ENCODE measurements at regions not wholly inside any gene's neighbourhood (a gene's known extent, or its start where the extent isn't known, plus 50 kb on each side); places are given as distances from the start of the nearest gene placed in this dataset.

DNA sequence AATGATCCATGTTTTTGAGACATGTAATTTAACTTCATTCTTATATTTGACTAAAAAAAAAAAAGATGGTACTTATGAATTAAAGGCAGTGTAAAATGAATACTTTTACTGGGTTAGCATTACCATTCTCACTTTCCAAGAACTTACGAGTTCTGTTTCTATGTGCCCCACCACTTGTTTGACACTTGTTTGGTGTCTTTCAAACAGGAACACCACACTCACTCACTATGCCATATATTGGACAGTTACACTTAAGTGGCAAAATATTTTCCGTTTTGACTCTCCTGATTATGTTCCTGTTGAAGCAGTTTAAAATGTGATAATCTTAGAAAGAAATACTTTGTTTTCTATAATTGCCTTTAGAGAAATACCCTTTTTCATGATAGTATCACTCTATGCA, 56.6 kb upstream of the ATXN7L3B start:
- H4K20me1 ChIP-seq (ENCODE audit: control insufficient read depth, extremely low read depth, insufficient read depth, low read length), result no peaks in the 10 kb centered on the region
- DNase-seq (ENCODE audit: low read depth, low spot score) (no peak), FAIRE-seq (no peak)
- no peak overlapping the region for H3K4me3 ChIP-seq (ENCODE audit: control insufficient read depth in 2 of 3, extremely low read depth in 1 of 3, insufficient read depth in 2 of 3, low read depth in 1 of 3, low read length in 3 of 3)
- H3K36me3 ChIP-seq (ENCODE audit: control insufficient read depth in 2 of 2, extremely low read depth in 1 of 2, insufficient read depth in 2 of 2, low read length in 2 of 2), result no peaks in the 10 kb centered on the region
- TF ChIP-seq, protein P1, sequence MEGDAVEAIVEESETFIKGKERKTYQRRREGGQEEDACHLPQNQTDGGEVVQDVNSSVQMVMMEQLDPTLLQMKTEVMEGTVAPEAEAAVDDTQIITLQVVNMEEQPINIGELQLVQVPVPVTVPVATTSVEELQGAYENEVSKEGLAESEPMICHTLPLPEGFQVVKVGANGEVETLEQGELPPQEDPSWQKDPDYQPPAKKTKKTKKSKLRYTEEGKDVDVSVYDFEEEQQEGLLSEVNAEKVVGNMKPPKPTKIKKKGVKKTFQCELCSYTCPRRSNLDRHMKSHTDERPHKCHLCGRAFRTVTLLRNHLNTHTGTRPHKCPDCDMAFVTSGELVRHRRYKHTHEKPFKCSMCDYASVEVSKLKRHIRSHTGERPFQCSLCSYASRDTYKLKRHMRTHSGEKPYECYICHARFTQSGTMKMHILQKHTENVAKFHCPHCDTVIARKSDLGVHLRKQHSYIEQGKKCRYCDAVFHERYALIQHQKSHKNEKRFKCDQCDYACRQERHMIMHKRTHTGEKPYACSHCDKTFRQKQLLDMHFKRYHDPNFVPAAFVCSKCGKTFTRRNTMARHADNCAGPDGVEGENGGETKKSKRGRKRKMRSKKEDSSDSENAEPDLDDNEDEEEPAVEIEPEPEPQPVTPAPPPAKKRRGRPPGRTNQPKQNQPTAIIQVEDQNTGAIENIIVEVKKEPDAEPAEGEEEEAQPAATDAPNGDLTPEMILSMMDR (optimal IDR thresholded peaks at IDR 0.05 in 1 of 3, IDR thresholded peaks at IDR 0.05 in 1 of 3, conservative IDR thresholded peaks at IDR 0.05 in 1 of 3; ENCODE audit: extremely low read depth in 1 of 3, insufficient read depth in 2 of 3, low read length in 3 of 3), result no peak
- TF ChIP-seq EZH2 (IDR thresholded peaks at IDR 0.05; ENCODE audit: low read length), result no peak
- no peak overlapping the region for H2AFZ ChIP-seq (ENCODE audit: control insufficient read depth, low read length)
- no peak overlapping the region for H3K27ac ChIP-seq (ENCODE audit: control insufficient read depth, insufficient read depth, low read length)
- dilution Hi-C loops (cut with MboI; ENCODE audit: extremely low pct_ligation_motif_present, low sequenced_read_pairs), result no loop called here
- H3K9me3 ChIP-seq (ENCODE audit: control insufficient read depth, low read depth, low read length), result no peaks in the 10 kb centered on the region
- no peak overlapping the region for H3K4me2 ChIP-seq (ENCODE audit: control insufficient read depth, extremely low read depth, insufficient read depth, low read depth, low read length)
- H3K9ac ChIP-seq (ENCODE audit: control insufficient read depth, extremely low read depth, insufficient read depth, low read length), result no peak overlapping the region
- H3K27me3 ChIP-seq (ENCODE audit: control insufficient read depth, extremely low read depth, insufficient read depth, low read length), result no peaks in the 10 kb centered on the region
- no peaks in the 10 kb centered on the region for H3K4me1 ChIP-seq (ENCODE audit: control insufficient read depth, extremely low read depth, insufficient read depth, low read length)
- H3K79me2 ChIP-seq (ENCODE audit: control insufficient read depth, insufficient read depth, low read length), result no peaks in the 10 kb centered on the region
- no peaks in the 10 kb centered on the region for H3K9me1 ChIP-seq (ENCODE audit: control insufficient read depth, extremely low read depth, insufficient read depth, low read length)

DNA sequence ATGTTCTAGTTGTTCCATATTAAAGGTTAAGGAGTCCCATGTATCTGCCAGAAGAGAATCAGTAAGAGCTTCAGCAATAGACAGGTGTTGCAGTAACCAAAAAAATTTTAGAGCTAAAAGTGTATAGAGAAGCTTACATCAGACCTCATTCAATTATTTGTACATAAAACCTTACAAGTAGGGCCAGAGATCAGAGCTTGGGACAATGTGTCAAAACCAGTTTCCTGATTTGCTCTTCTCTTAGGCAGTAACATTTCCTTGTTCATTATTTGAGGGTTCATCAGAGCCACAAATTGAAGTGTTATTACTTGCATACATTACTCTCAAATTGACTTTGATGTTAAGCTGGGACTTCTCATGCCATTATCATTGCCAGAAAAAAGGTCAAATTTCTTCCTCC, 55.5 kb upstream of the ATXN7L3B start:
- H3K27ac ChIP-seq (ENCODE audit: control insufficient read depth, insufficient read depth, low read length), result no peak overlapping the region
- TF ChIP-seq EZH2 (IDR thresholded peaks at IDR 0.05; ENCODE audit: low read length), result no peak
- TF ChIP-seq, protein P1 (optimal IDR thresholded peaks at IDR 0.05 in 1 of 3, IDR thresholded peaks at IDR 0.05 in 1 of 3, conservative IDR thresholded peaks at IDR 0.05 in 1 of 3; ENCODE audit: extremely low read depth in 1 of 3, insufficient read depth in 2 of 3, low read length in 3 of 3), result no peak
- no peak for DNase-seq (ENCODE audit: low read depth, low spot score)
- H3K79me2 ChIP-seq (ENCODE audit: control insufficient read depth, insufficient read depth, low read length), result no peaks in the 10 kb centered on the region
- no peak overlapping the region for H3K4me3 ChIP-seq (ENCODE audit: control insufficient read depth in 2 of 3, extremely low read depth in 1 of 3, insufficient read depth in 2 of 3, low read depth in 1 of 3, low read length in 3 of 3)
- no peak overlapping the region for H3K4me2 ChIP-seq (ENCODE audit: control insufficient read depth, extremely low read depth, insufficient read depth, low read depth, low read length)
- H4K20me1 ChIP-seq (ENCODE audit: control insufficient read depth, extremely low read depth, insufficient read depth, low read length), result no peaks in the 10 kb centered on the region
- H3K36me3 ChIP-seq (ENCODE audit: control insufficient read depth in 2 of 2, extremely low read depth in 1 of 2, insufficient read depth in 2 of 2, low read length in 2 of 2), result no peaks in the 10 kb centered on the region
- no peak overlapping the region for H2AFZ ChIP-seq (ENCODE audit: control insufficient read depth, low read length)
- no peaks in the 10 kb centered on the region for H3K9me3 ChIP-seq (ENCODE audit: control insufficient read depth, low read depth, low read length)
- no peaks in the 10 kb centered on the region for H3K27me3 ChIP-seq (ENCODE audit: control insufficient read depth, extremely low read depth, insufficient read depth, low read length)
- no peak for FAIRE-seq
- H3K9ac ChIP-seq (ENCODE audit: control insufficient read depth, extremely low read depth, insufficient read depth, low read length), result no peak overlapping the region
- no peaks in the 10 kb centered on the region for H3K4me1 ChIP-seq (ENCODE audit: control insufficient read depth, extremely low read depth, insufficient read depth, low read length)
- dilution Hi-C loops (cut with MboI; ENCODE audit: extremely low pct_ligation_motif_present, low sequenced_read_pairs), result no loop called here
- no peaks in the 10 kb centered on the region for H3K9me1 ChIP-seq (ENCODE audit: control insufficient read depth, extremely low read depth, insufficient read depth, low read length)

Measured in keratinocyte (primary cell).